VCaP (cell line): ENCODE measurements at regions not wholly inside any gene's neighbourhood (a gene's known extent, or its start where the extent isn't known, plus 50 kb on each side); places are given as distances from the start of the nearest gene placed in this dataset.

Experiments used
- H3K27ac ChIP-seq: fragments of 450-650 bp; 2 replicates; pipeline ENCODE4 v1.5.1; 2017
- CTCF ChIP-seq: fragments of 450-650 bp; conservative IDR thresholded peaks from 2 replicates; pipeline ENCODE4 v1.5.1; 2017; ENCODE audit warnings: mild to moderate bottlenecking, moderate library complexity

GRCh38 chr7:25621993-25622392, 393.7 kb upstream of the NPVF start:
- no peak for TF ChIP-seq CTCF
- H3K27ac ChIP-seq = no peak overlapping the region

- no peak overlapping the region for H3K27ac ChIP-seq
- no peak for TF ChIP-seq CTCF
These were observed 394.4 kb upstream of the NPVF start for GRCh38 chr7:25622695-25623094.

GRCh38 chr7:25624051-25624450, 395.8 kb upstream of the NPVF start:
- no peak for TF ChIP-seq CTCF

GRCh38 chr7:25624833-25625232, 396.5 kb upstream of the NPVF start:
- H3K27ac ChIP-seq = no peak overlapping the region
- TF ChIP-seq CTCF = no peak

More at GRCh38 chr7:25624051-25624450, 395.8 kb upstream of the NPVF start:
- no peak overlapping the region for H3K27ac ChIP-seq

- no peak overlapping the region for H3K27ac ChIP-seq
- TF ChIP-seq CTCF = no peak
These were observed 397.2 kb upstream of the NPVF start for GRCh38 chr7:25625306-25625992.

GRCh38 chr7:25626451-25627131, 398.3 kb upstream of the NPVF start:
- no peak overlapping the region for H3K27ac ChIP-seq
- TF ChIP-seq CTCF = no peak

GRCh38 chr7:25628446-25628845, 400.2 kb upstream of the NPVF start:
- H3K27ac ChIP-seq = no peak overlapping the region
- no peak for TF ChIP-seq CTCF
